Thoracic aorta (tissue), 2 donors: ENCODE measurements at regions not wholly inside any gene's neighbourhood (a gene's known extent, or its start where the extent isn't known, plus 50 kb on each side); places are given as distances from the start of the nearest gene placed in this dataset.

Source experiments
- ATAC-seq: fragments of 150-250 bp; one replicate; pipeline ENCODE4 v1.8.0; 2017; ENCODE audit warnings: low read depth; ENCODE audit not compliant: insufficient number of reproducible peaks, low FRiP score
- DNase-seq: peaks from one replicate; pipeline ENCODE4 v3.0.0-alpha.2; 2020; ENCODE audit warnings: low spot score
- H3K27ac ChIP-seq, 2 donors: fragments of 200-600 bp; sonication (generic); 1 replicate in 1 of 2; 2 replicates in 1 of 2; pipeline ENCODE4 v1.5.1; 2016; ENCODE audit warnings: mild to moderate bottlenecking in 2 of 2, moderate library complexity in 2 of 2
- H3K27me3 ChIP-seq: fragments of 200-600 bp; sonication (generic); replicated peaks from 2 replicates; pipeline ENCODE4 v1.6.0; 2016; ENCODE audit warnings: mild to moderate bottlenecking; ENCODE audit not compliant: insufficient read depth
- H3K36me3 ChIP-seq: fragments of 200-600 bp; sonication (generic); one replicate; pipeline ENCODE4 v1.5.1; 2016
- H3K4me1 ChIP-seq, 2 donors: fragments of 200-600 bp; sonication (generic); 1 replicate in 1 of 2; 2 replicates in 1 of 2; pipeline versions ENCODE4 v1.5.1 to v1.6.0; 2016; ENCODE audit warnings: low read depth in 2 of 2, mild to moderate bottlenecking in 1 of 2; ENCODE audit not compliant: control insufficient read depth in 1 of 2
- H3K4me3 ChIP-seq: fragments of 200-600 bp; sonication (generic); 2 replicates; pipeline ENCODE4 v1.5.1; 2016; ENCODE audit warnings: mild to moderate bottlenecking
- H3K9me3 ChIP-seq: fragments of 200-600 bp; sonication (generic); 2 replicates; pipeline ENCODE4 v1.5.1; 2016
- TF ChIP-seq, protein P1 (sequence below): fragments of 200-600 bp; sonication (generic); IDR thresholded peaks from one replicate; pipeline ENCODE4 v1.5.1; 2019; ENCODE audit warnings: antibody characterized with exemption

DNA sequence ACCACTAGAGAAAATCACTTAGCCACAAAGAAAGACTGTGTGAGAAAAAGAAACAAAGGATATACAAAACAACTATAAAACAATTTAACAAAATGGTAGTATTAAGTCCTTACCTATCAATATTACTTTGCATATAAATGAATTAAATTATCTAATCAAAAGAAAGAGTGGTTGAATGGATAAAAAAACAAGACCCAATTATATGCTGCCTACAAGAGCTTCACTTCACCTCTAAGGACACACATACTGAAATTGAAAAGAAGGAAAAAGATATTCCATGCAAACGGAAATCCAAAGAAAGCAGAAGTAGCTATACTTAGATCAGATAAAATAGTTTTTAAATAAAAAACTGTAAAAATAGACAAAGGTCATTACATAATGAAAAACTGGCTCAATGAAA lies 134.9 kb upstream of the CCDC196 start:
- peaks cover 20% of the 10 kb centered on the region for H3K9me3 ChIP-seq
- ATAC-seq (no peak), DNase-seq (no peak)
- no peak overlapping the region for H3K4me3 ChIP-seq
- TF ChIP-seq, protein P1, sequence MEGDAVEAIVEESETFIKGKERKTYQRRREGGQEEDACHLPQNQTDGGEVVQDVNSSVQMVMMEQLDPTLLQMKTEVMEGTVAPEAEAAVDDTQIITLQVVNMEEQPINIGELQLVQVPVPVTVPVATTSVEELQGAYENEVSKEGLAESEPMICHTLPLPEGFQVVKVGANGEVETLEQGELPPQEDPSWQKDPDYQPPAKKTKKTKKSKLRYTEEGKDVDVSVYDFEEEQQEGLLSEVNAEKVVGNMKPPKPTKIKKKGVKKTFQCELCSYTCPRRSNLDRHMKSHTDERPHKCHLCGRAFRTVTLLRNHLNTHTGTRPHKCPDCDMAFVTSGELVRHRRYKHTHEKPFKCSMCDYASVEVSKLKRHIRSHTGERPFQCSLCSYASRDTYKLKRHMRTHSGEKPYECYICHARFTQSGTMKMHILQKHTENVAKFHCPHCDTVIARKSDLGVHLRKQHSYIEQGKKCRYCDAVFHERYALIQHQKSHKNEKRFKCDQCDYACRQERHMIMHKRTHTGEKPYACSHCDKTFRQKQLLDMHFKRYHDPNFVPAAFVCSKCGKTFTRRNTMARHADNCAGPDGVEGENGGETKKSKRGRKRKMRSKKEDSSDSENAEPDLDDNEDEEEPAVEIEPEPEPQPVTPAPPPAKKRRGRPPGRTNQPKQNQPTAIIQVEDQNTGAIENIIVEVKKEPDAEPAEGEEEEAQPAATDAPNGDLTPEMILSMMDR, result no peak
- no peaks in the 10 kb centered on the region for H3K4me1 ChIP-seq
- no peak overlapping the region for H3K27ac ChIP-seq
- H3K27me3 ChIP-seq, result no peaks in the 10 kb centered on the region
- no peaks in the 10 kb centered on the region for H3K36me3 ChIP-seq

DNA sequence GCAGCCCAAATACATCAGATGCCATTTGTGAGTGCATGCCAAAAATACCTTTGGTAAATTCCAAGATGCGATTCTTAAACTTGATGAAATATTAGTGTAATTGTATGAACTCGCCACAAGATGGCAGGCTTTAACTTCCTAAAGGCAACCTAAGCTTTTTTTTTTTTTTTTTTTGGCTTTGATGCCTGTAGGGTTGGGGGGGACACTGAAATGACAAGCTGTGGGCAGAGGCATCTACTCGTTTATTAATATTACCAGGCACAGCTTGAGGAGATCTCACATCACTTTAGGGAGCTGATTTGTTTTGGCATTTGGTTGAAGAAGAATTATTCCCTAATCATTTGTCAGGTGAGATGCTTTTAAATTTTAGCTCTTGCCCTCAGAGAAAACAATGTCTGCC lies 126.7 kb upstream of the CCDC196 start:
- Histone ChIP-seq H3K27ac (no peak overlapping the region), H3K36me3 (no peaks in the 10 kb centered on the region), H3K4me3 (no peak overlapping the region), H3K27me3 (no peaks in the 10 kb centered on the region), H3K4me1 (no peaks in the 10 kb centered on the region), H3K9me3 (no peaks in the 10 kb centered on the region)
- TF ChIP-seq, protein P1, result peak; percentile 72
- DNase-seq (no peak), ATAC-seq (no peak)

DNA sequence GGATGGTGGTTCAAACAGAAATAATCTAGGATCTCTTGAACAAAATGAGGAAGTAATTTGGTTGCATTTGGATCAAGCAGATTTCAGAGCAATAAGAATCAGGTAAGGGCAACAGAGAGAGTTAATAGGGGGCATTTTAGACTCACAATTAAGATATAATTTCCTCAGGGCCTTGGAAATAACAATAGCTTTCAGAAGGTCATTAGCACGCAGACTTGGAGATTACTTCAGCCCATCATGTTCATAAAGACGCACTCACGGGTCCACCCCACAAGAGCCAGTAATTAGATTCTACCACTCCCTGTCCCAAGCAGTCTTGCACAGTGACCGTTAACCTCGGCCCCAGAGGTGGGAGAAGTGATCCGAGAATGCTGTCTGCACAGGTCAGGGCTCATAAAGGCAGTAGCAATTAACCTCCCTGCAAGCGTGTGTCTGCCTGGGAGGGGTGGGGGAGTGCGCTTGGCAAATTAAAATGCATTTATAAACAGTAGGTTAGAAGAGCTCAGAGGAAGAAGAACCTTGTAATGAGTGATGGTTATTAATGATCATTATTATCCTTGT lies 125.7 kb upstream of the CCDC196 start:
- DNase-seq (no peak), ATAC-seq (no peak)
- no peak overlapping the region for H3K27ac ChIP-seq
- no peaks in the 10 kb centered on the region for H3K9me3 ChIP-seq
- TF ChIP-seq, protein P1, result no peak
- H3K4me1 ChIP-seq, result no peaks in the 10 kb centered on the region
- no peak overlapping the region for H3K4me3 ChIP-seq
- H3K27me3 ChIP-seq, result no peaks in the 10 kb centered on the region
- H3K36me3 ChIP-seq, result no peaks in the 10 kb centered on the region

DNA sequence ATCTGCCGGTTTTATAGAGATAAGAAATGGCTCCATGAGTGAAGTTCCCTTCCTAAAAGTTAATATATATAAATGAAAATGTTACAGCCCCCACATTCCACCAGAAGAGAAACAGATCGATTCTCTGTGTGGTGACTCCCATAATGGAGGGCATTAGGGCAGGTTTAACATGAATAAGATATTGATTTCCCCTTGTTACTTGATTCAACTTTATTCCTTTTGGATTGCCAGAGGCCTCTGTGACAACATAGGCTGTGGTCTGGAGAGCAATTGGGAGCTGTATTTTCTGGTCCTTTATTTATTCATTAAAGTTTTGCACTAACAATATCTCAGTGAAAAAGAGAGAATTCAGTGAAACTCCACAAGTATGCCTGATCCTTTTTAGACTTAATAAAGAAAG lies 125.2 kb upstream of the CCDC196 start:
- ATAC-seq, result no peak
- no peaks in the 10 kb centered on the region for H3K27me3 ChIP-seq
- DNase-seq, result no peak
- no peak overlapping the region for H3K27ac ChIP-seq
- TF ChIP-seq, protein P1, result no peak
- no peaks in the 10 kb centered on the region for H3K9me3 ChIP-seq
- no peaks in the 10 kb centered on the region for H3K4me1 ChIP-seq
- H3K36me3 ChIP-seq, result no peaks in the 10 kb centered on the region
- H3K4me3 ChIP-seq, result no peak overlapping the region

DNA sequence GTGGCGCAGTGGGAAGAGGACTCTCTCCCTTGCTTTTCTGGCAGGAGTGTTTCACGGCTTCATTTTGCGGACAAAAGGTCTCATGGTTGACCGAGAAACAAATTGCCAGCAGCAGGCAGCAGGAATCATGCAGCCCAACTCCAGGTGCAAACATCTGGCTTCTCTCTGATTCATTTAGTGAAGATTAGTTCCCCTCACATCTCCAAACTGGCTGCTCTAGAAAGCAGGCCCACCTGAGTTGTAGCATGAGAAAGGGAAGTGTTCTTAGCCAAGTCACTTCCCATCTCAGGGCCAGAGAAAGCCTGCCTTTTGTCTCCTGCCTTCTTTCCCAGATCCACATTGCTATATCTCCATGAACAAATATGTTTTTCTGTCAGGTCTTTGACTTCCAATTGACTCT lies 120.8 kb upstream of the CCDC196 start:
- Histone ChIP-seq H3K36me3 (no peaks in the 10 kb centered on the region), H3K9me3 (no peaks in the 10 kb centered on the region), H3K4me1 (no peaks in the 10 kb centered on the region), H3K27me3 (no peaks in the 10 kb centered on the region), H3K4me3 (no peak overlapping the region), H3K27ac (no peak overlapping the region)
- DNase-seq (no peak), ATAC-seq (no peak)
- TF ChIP-seq, protein P1, result no peak
